ENCODE measurements at regions not wholly inside any gene's neighbourhood (a gene's known extent, or its start where the extent isn't known, plus 50 kb on each side); places are given as distances from the start of the nearest gene placed in this dataset.

- no peaks in the 10 kb centered on the region for H3K36me3 ChIP-seq (ENCODE audit: control insufficient read depth, insufficient read depth, low read length)
- CTCF ChIA-PET, result no interaction called here
- intact Hi-C loops (cut with micrococcal nuclease; ENCODE audit: unreplicated experiment), result no loop called here
Measured at GRCh38 chr9:17962747-17963146, 383.9 kb downstream of the SH3GL2 start.

GRCh38 chr9:17963498-17963897, 384.6 kb downstream of the SH3GL2 start:
- no peak for TF ChIP-seq CTCF (IDR thresholded peaks at IDR 0.05; ENCODE audit: insufficient read depth in 1 of 2, low read depth in 1 of 2, low read length in 1 of 2, severe bottlenecking in 1 of 2, unreplicated experiment in 1 of 2)
- intact Hi-C loops (cut with micrococcal nuclease; ENCODE audit: unreplicated experiment), result no loop called here
- Mint-ChIP-seq H3K27ac (ENCODE audit: unreplicated experiment) (no peak overlapping the region), H3K4me3 (ENCODE audit: unreplicated experiment) (no peak overlapping the region), H3K27me3 (ENCODE audit: insufficient read depth, unreplicated experiment) (peaks cover 5% of the 10 kb centered on the region), H3K9me3 (ENCODE audit: unreplicated experiment) (no peaks in the 10 kb centered on the region), H3K36me3 (ENCODE audit: insufficient read depth, unreplicated experiment) (no peaks in the 10 kb centered on the region), H3K4me1 (ENCODE audit: low read depth, unreplicated experiment) (no peaks in the 10 kb centered on the region)
- POLR2A ChIA-PET, result no interaction called here
- Histone ChIP-seq H3K27me3 (replicated peaks; ENCODE audit: control insufficient read depth, insufficient read depth, low read length) (no peaks in the 10 kb centered on the region), H3K4me1 (no peaks in the 10 kb centered on the region), H3K9me3 (no peaks in the 10 kb centered on the region), H3K4me3 (ENCODE audit: low read depth, low read length) (no peak overlapping the region), H3K36me3 (ENCODE audit: control insufficient read depth, insufficient read depth, low read length) (no peaks in the 10 kb centered on the region)
- no peak for DNase-seq
- BruUV-seq (replicated peaks), result no TSS peak
- CTCF ChIA-PET, result no interaction called here

More at GRCh38 chr9:17962747-17963146, 383.9 kb downstream of the SH3GL2 start:
- peaks cover 5% of the 10 kb centered on the region for H3K27me3 Mint-ChIP-seq (ENCODE audit: insufficient read depth, unreplicated experiment)
- BruUV-seq (replicated peaks), result no TSS peak
- H3K4me1 ChIP-seq, result no peaks in the 10 kb centered on the region
- H3K4me3 Mint-ChIP-seq (ENCODE audit: unreplicated experiment), result no peak overlapping the region
- DNase-seq, result no peak
- H3K36me3 Mint-ChIP-seq (ENCODE audit: insufficient read depth, unreplicated experiment), result no peaks in the 10 kb centered on the region
- H3K4me1 Mint-ChIP-seq (ENCODE audit: low read depth, unreplicated experiment), result no peaks in the 10 kb centered on the region
- no peaks in the 10 kb centered on the region for H3K27me3 ChIP-seq (replicated peaks; ENCODE audit: control insufficient read depth, insufficient read depth, low read length)
- no peak for TF ChIP-seq CTCF (IDR thresholded peaks at IDR 0.05; ENCODE audit: insufficient read depth in 1 of 2, low read depth in 1 of 2, low read length in 1 of 2, severe bottlenecking in 1 of 2, unreplicated experiment in 1 of 2)
- H3K9me3 Mint-ChIP-seq (ENCODE audit: unreplicated experiment), result no peaks in the 10 kb centered on the region
- H3K27ac Mint-ChIP-seq (ENCODE audit: unreplicated experiment), result no peak overlapping the region
- H3K4me3 ChIP-seq (ENCODE audit: low read depth, low read length), result no peak overlapping the region
- no peaks in the 10 kb centered on the region for H3K9me3 ChIP-seq
- POLR2A ChIA-PET, result no interaction called here

- BruUV-seq (replicated peaks), result no TSS peak
- Mint-ChIP-seq H3K27me3 (ENCODE audit: insufficient read depth, unreplicated experiment) (no peaks in the 10 kb centered on the region), H3K4me1 (ENCODE audit: low read depth, unreplicated experiment) (no peaks in the 10 kb centered on the region), H3K36me3 (ENCODE audit: insufficient read depth, unreplicated experiment) (no peaks in the 10 kb centered on the region), H3K9me3 (ENCODE audit: unreplicated experiment) (no peaks in the 10 kb centered on the region), H3K27ac (ENCODE audit: unreplicated experiment) (no peak overlapping the region), H3K4me3 (ENCODE audit: unreplicated experiment) (no peak overlapping the region)
- CTCF ChIA-PET, result no interaction called here
- H3K36me3 ChIP-seq (ENCODE audit: control insufficient read depth, insufficient read depth, low read length), result no peaks in the 10 kb centered on the region
- POLR2A ChIA-PET, result no interaction called here
- H3K27me3 ChIP-seq (replicated peaks; ENCODE audit: control insufficient read depth, insufficient read depth, low read length), result no peaks in the 10 kb centered on the region
- H3K9me3 ChIP-seq, result no peaks in the 10 kb centered on the region
- no peak for DNase-seq
- no peak for TF ChIP-seq CTCF (IDR thresholded peaks at IDR 0.05; ENCODE audit: insufficient read depth in 1 of 2, low read depth in 1 of 2, low read length in 1 of 2, severe bottlenecking in 1 of 2, unreplicated experiment in 1 of 2)
- no peaks in the 10 kb centered on the region for H3K4me1 ChIP-seq
- intact Hi-C loops (cut with micrococcal nuclease; ENCODE audit: unreplicated experiment), result no loop called here
- H3K4me3 ChIP-seq (ENCODE audit: low read depth, low read length), result no peak overlapping the region
Measured at GRCh38 chr9:17967731-17968130, 388.9 kb downstream of the SH3GL2 start.
